Memory B cell (primary cell): ENCODE measurements at regions not wholly inside any gene's neighbourhood (a gene's known extent, or its start where the extent isn't known, plus 50 kb on each side); places are given as distances from the start of the nearest gene placed in this dataset.

ENCODE experiments used
- ATAC-seq: fragments of 150-1000 bp; cut with Tn5 transposase; 2 replicates; pipeline ENCODE4 v1.10.0; 2021; ENCODE audit warnings: low read depth, mild to moderate bottlenecking, moderate library complexity
- DNase-seq, 2 donors: peaks; one replicate each; pipeline ENCODE4 v3.0.0; 2022; ENCODE audit warnings: low spot score in 2 of 2
- H3K27ac Mint-ChIP-seq: one replicate; pipeline ENCODE4 v1.8.0; 2022; ENCODE audit warnings: mild to moderate bottlenecking, moderate library complexity, mixed read lengths
- H3K27me3 Mint-ChIP-seq: one replicate; pipeline ENCODE4 v1.8.0; 2022; ENCODE audit warnings: mixed read lengths
- H3K36me3 Mint-ChIP-seq: one replicate; pipeline ENCODE4 v1.8.0; 2022; ENCODE audit warnings: mild to moderate bottlenecking, mixed read lengths
- H3K4me1 Mint-ChIP-seq: one replicate; pipeline ENCODE4 v1.8.0; 2022; ENCODE audit warnings: mixed read lengths
- H3K4me3 Mint-ChIP-seq: one replicate; pipeline ENCODE4 v1.8.0; 2022; ENCODE audit warnings: mild to moderate bottlenecking, moderate library complexity, mixed read lengths
- H3K9me3 Mint-ChIP-seq: one replicate; pipeline ENCODE4 v1.8.0; 2022; ENCODE audit warnings: mixed read lengths

GRCh38 chr2:84373391-84373790 is 85.7 kb downstream of the SUCLG1 start:
- no peak for ATAC-seq
- H3K9me3 Mint-ChIP-seq: no peaks in the 10 kb centered on the region
- H3K27ac Mint-ChIP-seq: no peak overlapping the region
- H3K4me1 Mint-ChIP-seq: no peaks in the 10 kb centered on the region
- no peak for DNase-seq
- H3K36me3 Mint-ChIP-seq: peaks cover 2% of the 10 kb centered on the region
- peaks cover 7% of the 10 kb centered on the region for H3K27me3 Mint-ChIP-seq
- no peak overlapping the region for H3K4me3 Mint-ChIP-seq

DNA sequence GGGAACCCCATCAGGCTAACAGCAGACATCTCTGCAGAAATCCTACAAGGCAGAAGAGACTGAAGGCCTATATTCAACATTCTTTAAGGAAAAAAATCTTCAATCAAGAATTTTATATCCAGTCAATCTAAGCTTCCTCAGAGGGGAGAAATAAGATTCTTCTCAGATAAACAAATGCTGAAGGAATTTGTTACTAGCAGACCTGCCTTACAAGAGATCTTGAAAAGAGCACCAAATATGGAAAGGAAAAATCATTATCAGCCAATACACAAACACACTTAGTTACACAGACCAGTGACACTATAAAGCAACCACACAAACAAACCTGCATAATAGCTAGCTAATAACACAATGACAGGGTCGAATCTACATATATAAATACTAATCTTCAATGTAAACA is 96.5 kb downstream of the SUCLG1 start:
- peaks cover 2% of the 10 kb centered on the region for H3K27me3 Mint-ChIP-seq

DNA sequence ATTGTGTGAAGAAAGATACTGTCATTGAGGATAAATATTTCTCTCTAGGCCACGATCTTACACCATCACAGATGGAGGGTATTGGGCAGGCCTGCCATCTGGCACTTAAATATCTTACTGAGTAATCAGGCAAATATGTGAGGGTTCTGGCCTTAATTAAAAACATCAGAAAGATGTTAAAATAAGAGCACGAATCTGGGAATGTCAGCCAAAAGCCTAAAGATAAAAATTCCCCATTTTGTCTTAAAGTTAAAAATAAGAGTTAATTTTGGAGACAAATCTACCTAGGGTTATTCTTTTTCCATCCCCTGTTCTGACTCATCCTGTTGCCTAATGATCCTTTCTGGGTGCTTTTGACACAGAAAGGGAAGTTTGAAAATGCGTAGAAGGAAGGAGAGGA is 121.0 kb downstream of the SUCLG1 start:
- ATAC-seq: no peak
- DNase-seq: no peak
- Mint-ChIP-seq H3K4me1 (no peaks in the 10 kb centered on the region), H3K27me3 (no peaks in the 10 kb centered on the region), H3K36me3 (no peaks in the 10 kb centered on the region), H3K9me3 (peaks cover 5% of the 10 kb centered on the region), H3K27ac (no peak overlapping the region), H3K4me3 (no peak overlapping the region)

More for the DNA sequence above, 96.5 kb downstream of the SUCLG1 start:
- Mint-ChIP-seq H3K36me3 (peaks cover 2% of the 10 kb centered on the region), H3K4me1 (no peaks in the 10 kb centered on the region), H3K27ac (no peak overlapping the region), H3K9me3 (peaks cover 13% of the 10 kb centered on the region), H3K4me3 (no peak overlapping the region)
- no peak for ATAC-seq
- DNase-seq: no peak

DNA sequence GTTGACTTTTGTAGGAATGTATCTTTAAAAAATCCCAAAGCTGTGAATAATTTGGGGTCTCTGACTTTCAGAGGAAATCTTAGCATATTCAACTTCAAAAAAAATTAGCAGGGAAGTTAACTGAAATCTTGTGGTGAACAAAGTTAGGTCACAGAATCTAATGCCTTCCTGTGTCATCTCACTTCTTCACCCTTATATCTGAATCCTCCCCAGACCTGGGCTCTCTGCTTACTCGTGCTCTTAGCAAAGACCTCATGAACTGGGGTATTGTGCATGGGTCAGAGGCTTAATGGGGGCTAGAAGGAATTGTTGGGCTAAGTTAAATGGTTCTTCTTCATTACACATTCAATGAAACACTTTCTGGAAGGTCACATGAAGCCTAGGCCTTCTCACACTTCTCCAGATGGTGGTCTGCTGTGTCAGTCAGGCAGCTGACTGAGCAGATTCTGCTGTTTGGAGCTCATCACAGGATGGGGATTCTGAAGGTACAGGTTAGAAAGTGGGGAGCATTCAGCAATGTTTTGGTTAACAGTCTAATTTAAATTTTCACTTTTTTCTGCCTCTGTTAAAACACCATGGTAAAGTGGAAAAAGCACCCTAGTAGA is 131.3 kb downstream of the SUCLG1 start:
- Mint-ChIP-seq H3K27me3 (peaks cover 8% of the 10 kb centered on the region), H3K27ac (no peak overlapping the region), H3K36me3 (no peaks in the 10 kb centered on the region), H3K9me3 (peaks cover 3% of the 10 kb centered on the region), H3K4me1 (no peaks in the 10 kb centered on the region), H3K4me3 (no peak overlapping the region)
- DNase-seq: no peak
- ATAC-seq: no peak

GRCh38 chr2:84326831-84327432 is 132.1 kb downstream of the SUCLG1 start:
- Mint-ChIP-seq H3K4me1 (no peaks in the 10 kb centered on the region), H3K27ac (no peak overlapping the region), H3K4me3 (no peak overlapping the region), H3K36me3 (no peaks in the 10 kb centered on the region), H3K27me3 (peaks cover 7% of the 10 kb centered on the region), H3K9me3 (no peaks in the 10 kb centered on the region)
- no peak for DNase-seq
- ATAC-seq: no peak

GRCh38 chr2:84323890-84324289 is 135.2 kb downstream of the SUCLG1 start:
- H3K36me3 Mint-ChIP-seq: no peaks in the 10 kb centered on the region
- no peak overlapping the region for H3K4me3 Mint-ChIP-seq
- ATAC-seq (no peak), DNase-seq (no peak)
- H3K9me3 Mint-ChIP-seq: no peaks in the 10 kb centered on the region
- H3K4me1 Mint-ChIP-seq: no peaks in the 10 kb centered on the region
- no peak overlapping the region for H3K27ac Mint-ChIP-seq
- H3K27me3 Mint-ChIP-seq: peaks cover 10% of the 10 kb centered on the region

- ATAC-seq: no peak
- Mint-ChIP-seq H3K36me3 (no peaks in the 10 kb centered on the region), H3K4me1 (no peaks in the 10 kb centered on the region), H3K27ac (no peak overlapping the region), H3K27me3 (peaks cover 7% of the 10 kb centered on the region), H3K9me3 (no peaks in the 10 kb centered on the region), H3K4me3 (no peak overlapping the region)
- DNase-seq: no peak
These were observed 138.1 kb downstream of the SUCLG1 start for GRCh38 chr2:84320940-84321339.

GRCh38 chr2:84319581-84319980 is 139.5 kb downstream of the SUCLG1 start:
- H3K36me3 Mint-ChIP-seq: no peaks in the 10 kb centered on the region
- H3K27me3 Mint-ChIP-seq: peaks cover 3% of the 10 kb centered on the region
- no peak overlapping the region for H3K4me3 Mint-ChIP-seq
- ATAC-seq (no peak), DNase-seq (no peak)
- no peak overlapping the region for H3K27ac Mint-ChIP-seq
- H3K4me1 Mint-ChIP-seq: peaks cover 3% of the 10 kb centered on the region
- H3K9me3 Mint-ChIP-seq: no peaks in the 10 kb centered on the region

DNA sequence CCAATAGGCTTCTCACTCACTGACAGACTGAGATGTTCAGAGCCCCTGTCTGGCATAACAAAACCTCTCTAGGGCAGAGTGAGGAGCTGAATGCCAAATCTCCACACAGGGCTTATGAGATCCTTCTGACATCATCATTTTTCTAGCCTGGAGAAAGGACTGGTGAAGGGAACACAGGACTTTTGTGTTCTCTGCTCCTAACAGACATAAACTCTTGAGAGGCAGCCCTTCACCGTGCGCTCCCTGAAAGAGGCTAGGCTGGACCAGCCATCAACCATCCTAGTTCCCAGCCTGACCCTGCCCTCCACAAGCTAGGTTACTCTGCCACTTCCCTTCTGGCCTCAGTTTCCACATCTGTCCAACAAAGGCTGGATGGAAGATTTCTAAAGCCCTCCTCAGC is 141.9 kb downstream of the SUCLG1 start:
- H3K27ac Mint-ChIP-seq: no peak overlapping the region
- H3K4me1 Mint-ChIP-seq: peaks cover 3% of the 10 kb centered on the region
- ATAC-seq (no peak), DNase-seq (no peak)
- no peaks in the 10 kb centered on the region for H3K9me3 Mint-ChIP-seq
- H3K36me3 Mint-ChIP-seq: no peaks in the 10 kb centered on the region
- H3K4me3 Mint-ChIP-seq: no peak overlapping the region
- peaks cover 3% of the 10 kb centered on the region for H3K27me3 Mint-ChIP-seq

- ATAC-seq (peak; percentile 59), DNase-seq (peak; percentile 36 to 38)
- no peaks in the 10 kb centered on the region for H3K9me3 Mint-ChIP-seq
- no peaks in the 10 kb centered on the region for H3K36me3 Mint-ChIP-seq
- H3K27me3 Mint-ChIP-seq: no peaks in the 10 kb centered on the region
- H3K4me3 Mint-ChIP-seq: no peak overlapping the region
- peaks cover 3% of the 10 kb centered on the region for H3K4me1 Mint-ChIP-seq
- no peak overlapping the region for H3K27ac Mint-ChIP-seq
These were observed 144.2 kb downstream of the SUCLG1 start for GRCh38 chr2:84314901-84315330.

GRCh38 chr2:84314250-84314649 is 144.8 kb downstream of the SUCLG1 start:
- ATAC-seq: no peak
- Mint-ChIP-seq H3K9me3 (no peaks in the 10 kb centered on the region), H3K36me3 (no peaks in the 10 kb centered on the region), H3K4me3 (no peak overlapping the region), H3K27ac (no peak overlapping the region), H3K27me3 (no peaks in the 10 kb centered on the region), H3K4me1 (peaks cover 3% of the 10 kb centered on the region)
- no peak for DNase-seq

GRCh38 chr2:84309281-84309680 is 149.8 kb downstream of the SUCLG1 start:
- no peak overlapping the region for H3K4me3 Mint-ChIP-seq
- no peak overlapping the region for H3K27ac Mint-ChIP-seq
- peaks cover 5% of the 10 kb centered on the region for H3K9me3 Mint-ChIP-seq
- no peak for ATAC-seq
- H3K36me3 Mint-ChIP-seq: no peaks in the 10 kb centered on the region
- DNase-seq: no peak
- no peaks in the 10 kb centered on the region for H3K4me1 Mint-ChIP-seq
- peaks cover 3% of the 10 kb centered on the region for H3K27me3 Mint-ChIP-seq

GRCh38 chr2:84306361-84306760 is 152.7 kb downstream of the SUCLG1 start:
- H3K27me3 Mint-ChIP-seq: peaks cover 3% of the 10 kb centered on the region
- no peak overlapping the region for H3K4me3 Mint-ChIP-seq
- H3K27ac Mint-ChIP-seq: no peak overlapping the region
- H3K9me3 Mint-ChIP-seq: peaks cover 5% of the 10 kb centered on the region
- no peaks in the 10 kb centered on the region for H3K4me1 Mint-ChIP-seq
- no peak for ATAC-seq
- H3K36me3 Mint-ChIP-seq: no peaks in the 10 kb centered on the region
- DNase-seq: no peak

GRCh38 chr2:84302513-84303412 is 156.3 kb downstream of the SUCLG1 start:
- H3K27me3 Mint-ChIP-seq: peaks cover 1% of the 10 kb centered on the region
- H3K36me3 Mint-ChIP-seq: no peaks in the 10 kb centered on the region
- no peak overlapping the region for H3K4me3 Mint-ChIP-seq
- no peaks in the 10 kb centered on the region for H3K4me1 Mint-ChIP-seq
- H3K27ac Mint-ChIP-seq: no peak overlapping the region
- ATAC-seq (no peak), DNase-seq (no peak)
- peaks cover 4% of the 10 kb centered on the region for H3K9me3 Mint-ChIP-seq
